Esophagus squamous epithelium (tissue), 5 donors: ENCODE measurements at regions not wholly inside any gene's neighbourhood (a gene's known extent, or its start where the extent isn't known, plus 50 kb on each side); places are given as distances from the start of the nearest gene placed in this dataset.

ENCODE experiments used
- DNase-seq: peaks from one replicate; lab custom pipeline; 2025; lab: John Stamatoyannopoulos, UW
- H3K27ac ChIP-seq, 4 donors: fragments of 200-600 bp; sonication (generic); one replicate each; pipeline ENCODE4 v1.5.1; 2016 to 2019; ENCODE audit warnings: mild to moderate bottlenecking in 1 of 4
- H3K27me3 ChIP-seq, 4 donors: fragments of 200-600 bp; sonication (generic); 1 replicate in 3 of 4; 2 replicates in 1 of 4; pipeline versions ENCODE4 v1.5.1 to v1.6.0; 2017 to 2021; ENCODE audit warnings: antibody characterized with exemption in 1 of 4
- H3K36me3 ChIP-seq, 3 donors: fragments of 200-600 bp; sonication (generic); one replicate each; pipeline ENCODE4 v1.5.1; 2016 to 2019
- H3K4me1 ChIP-seq, 3 donors: fragments of 200-600 bp; sonication (generic); one replicate each; pipeline ENCODE4 v1.5.1; 2017 to 2019
- H3K4me3 ChIP-seq, 4 donors: fragments of 200-600 bp; sonication (generic); 1 replicate in 3 of 4; 2 replicates in 1 of 4; pipeline ENCODE4 v1.5.1; 2016 to 2019; ENCODE audit warnings: mild to moderate bottlenecking in 2 of 4, moderate library complexity in 1 of 4
- H3K9me3 ChIP-seq, 3 donors: fragments of 200-600 bp; sonication (generic); one replicate each; pipeline ENCODE4 v1.5.1; 2016 to 2019
- POLR2A ChIP-seq, 4 donors: fragments of 450-650 bp; IDR thresholded peaks; one replicate each; pipeline ENCODE4 v1.6.1; 2017; ENCODE audit warnings: antibody characterized with exemption in 4 of 4, mild to moderate bottlenecking in 4 of 4, moderate library complexity in 3 of 4
- WGBS, 2 donors: methylation state at CpG; one replicate each; pipeline ENCODE4 v1.1.5; 2018; 5-methylcytosine and 5-hydroxymethylcytosine counted together
- intact Hi-C: fragments of 100-400 bp; cut with DNase I; formaldehyde crosslinking; loops from one replicate; pipeline ENCODE4 v1.15.0; 2022
- TF ChIP-seq, protein P1 (sequence below), 6 experiments: fragments of 450-650 bp in 4 of 6; fragments of 200-600 bp in 2 of 6; sonication (generic) in 2 of 6; IDR thresholded peaks; one replicate each; pipeline ENCODE4 v1.5.1; 2016 to 2019; ENCODE audit warnings: antibody characterized with exemption in 6 of 6, mild to moderate bottlenecking in 4 of 6, moderate library complexity in 4 of 6
- donor health status: DM: yes; HTN: yes; CAD: no.

DNA sequence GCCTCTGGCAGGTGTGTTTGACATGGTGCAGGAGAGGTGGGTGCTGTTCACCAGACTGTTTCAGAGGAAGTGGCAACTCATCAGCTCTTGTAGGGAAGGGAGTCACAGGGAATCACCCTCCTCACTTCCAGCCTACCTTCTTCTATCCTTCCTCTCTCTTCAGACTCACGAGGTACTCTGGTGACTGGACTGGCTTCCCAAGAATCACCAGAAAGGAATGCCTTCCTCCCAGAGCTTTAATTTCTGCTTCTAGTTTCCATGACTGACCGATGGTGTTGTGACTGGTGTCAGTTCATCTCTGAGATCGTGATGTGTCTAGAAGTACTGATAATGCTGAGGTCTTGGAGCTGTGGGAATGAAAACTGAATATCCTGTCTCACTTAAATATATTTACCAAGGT, 247.3 kb downstream of the KCTD12 start:
- WGBS, 2 donors = 47 to 59% methylated on average over 3 of the region's 3 CpGs
- Histone ChIP-seq H3K27ac (no peak overlapping the region), H3K4me1 (no peaks in the 10 kb centered on the region), H3K4me3 (no peak overlapping the region), H3K9me3 (no peaks in the 10 kb centered on the region), H3K36me3 (no peaks in the 10 kb centered on the region), H3K27me3 (no peaks in the 10 kb centered on the region)
- no peak for DNase-seq
- TF ChIP-seq, protein P1, sequence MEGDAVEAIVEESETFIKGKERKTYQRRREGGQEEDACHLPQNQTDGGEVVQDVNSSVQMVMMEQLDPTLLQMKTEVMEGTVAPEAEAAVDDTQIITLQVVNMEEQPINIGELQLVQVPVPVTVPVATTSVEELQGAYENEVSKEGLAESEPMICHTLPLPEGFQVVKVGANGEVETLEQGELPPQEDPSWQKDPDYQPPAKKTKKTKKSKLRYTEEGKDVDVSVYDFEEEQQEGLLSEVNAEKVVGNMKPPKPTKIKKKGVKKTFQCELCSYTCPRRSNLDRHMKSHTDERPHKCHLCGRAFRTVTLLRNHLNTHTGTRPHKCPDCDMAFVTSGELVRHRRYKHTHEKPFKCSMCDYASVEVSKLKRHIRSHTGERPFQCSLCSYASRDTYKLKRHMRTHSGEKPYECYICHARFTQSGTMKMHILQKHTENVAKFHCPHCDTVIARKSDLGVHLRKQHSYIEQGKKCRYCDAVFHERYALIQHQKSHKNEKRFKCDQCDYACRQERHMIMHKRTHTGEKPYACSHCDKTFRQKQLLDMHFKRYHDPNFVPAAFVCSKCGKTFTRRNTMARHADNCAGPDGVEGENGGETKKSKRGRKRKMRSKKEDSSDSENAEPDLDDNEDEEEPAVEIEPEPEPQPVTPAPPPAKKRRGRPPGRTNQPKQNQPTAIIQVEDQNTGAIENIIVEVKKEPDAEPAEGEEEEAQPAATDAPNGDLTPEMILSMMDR (IDR thresholded peaks at IDR 0.05) = no peak
- TF ChIP-seq POLR2A (IDR thresholded peaks at IDR 0.05) = no peak
- intact Hi-C loops = no loop called here

GRCh38 chr13:76638181-76638580, 248.0 kb downstream of the KCTD12 start:
- TF ChIP-seq, protein P1 (IDR thresholded peaks at IDR 0.05) = no peak
- TF ChIP-seq POLR2A (IDR thresholded peaks at IDR 0.05) = no peak
- DNase-seq = no peak
- 67 to 73% methylated on average over 3 of the region's 3 CpGs for WGBS, 2 donors

DNA sequence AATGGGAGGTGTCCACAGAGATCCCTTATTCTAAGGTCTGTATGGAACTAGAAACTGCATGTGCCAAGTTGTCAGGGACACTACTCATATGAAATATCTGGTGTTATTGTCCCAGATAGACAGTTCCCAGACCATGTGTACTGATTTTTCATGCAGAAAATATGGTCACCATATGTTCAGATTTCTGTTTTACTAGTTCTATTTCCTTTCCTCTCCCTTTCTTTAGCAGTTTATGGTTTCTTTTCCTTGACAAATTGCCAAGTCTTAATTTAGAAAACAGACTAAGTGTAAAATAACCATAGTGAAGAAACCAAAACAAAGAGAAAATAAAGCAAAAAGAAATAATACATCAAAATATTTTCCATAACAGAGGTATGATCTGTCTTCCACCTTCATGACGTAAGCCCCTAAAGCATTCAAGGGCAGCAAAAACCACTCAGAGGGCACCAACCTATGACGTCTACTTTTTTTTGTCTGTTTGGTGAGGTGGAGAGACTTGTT, 248.5 kb downstream of the KCTD12 start:
- Histone ChIP-seq H3K4me3 (no peak overlapping the region), H3K9me3 (no peaks in the 10 kb centered on the region), H3K4me1 (no peaks in the 10 kb centered on the region), H3K36me3 (no peaks in the 10 kb centered on the region), H3K27me3 (no peaks in the 10 kb centered on the region), H3K27ac (no peak overlapping the region)
- TF ChIP-seq, protein P1 (IDR thresholded peaks at IDR 0.05) = no peak
- no peak for TF ChIP-seq POLR2A (IDR thresholded peaks at IDR 0.05)
- 31 to 62% methylated on average over 2 of the region's 2 CpGs for WGBS, 2 donors
- intact Hi-C loops = no loop called here
- DNase-seq = no peak

More at GRCh38 chr13:76638181-76638580, 248.0 kb downstream of the KCTD12 start:
- no peaks in the 10 kb centered on the region for H3K9me3 ChIP-seq
- no peak overlapping the region for H3K27ac ChIP-seq
- intact Hi-C loops = no loop called here
- H3K4me3 ChIP-seq = no peak overlapping the region
- no peaks in the 10 kb centered on the region for H3K36me3 ChIP-seq
- no peaks in the 10 kb centered on the region for H3K4me1 ChIP-seq
- no peaks in the 10 kb centered on the region for H3K27me3 ChIP-seq

DNA sequence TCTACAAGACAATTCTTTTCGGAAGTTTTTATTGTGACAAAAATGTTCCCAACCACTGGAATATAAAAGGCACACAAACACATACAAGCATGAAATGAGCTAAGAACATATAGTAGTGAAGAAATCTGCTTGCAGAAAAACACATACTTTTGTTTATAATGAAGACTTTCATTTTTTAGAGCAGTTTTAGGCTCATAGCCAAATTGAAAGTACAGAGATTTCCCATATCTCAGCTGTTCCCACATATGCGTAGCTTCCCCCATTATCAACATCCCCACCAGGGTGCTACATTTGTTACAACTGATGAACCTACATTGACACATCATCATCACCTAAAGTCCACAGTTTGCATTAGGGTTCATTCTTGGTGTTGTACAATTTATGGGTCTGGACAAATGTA, 249.4 kb downstream of the KCTD12 start:
- no peak overlapping the region for H3K4me3 ChIP-seq
- H3K4me1 ChIP-seq = no peaks in the 10 kb centered on the region
- WGBS, 2 donors = 72 to 85% methylated on average over 2 of the region's 2 CpGs
- no peaks in the 10 kb centered on the region for H3K9me3 ChIP-seq
- H3K27me3 ChIP-seq = no peaks in the 10 kb centered on the region
- TF ChIP-seq, protein P1 (IDR thresholded peaks at IDR 0.05) = no peak
- TF ChIP-seq POLR2A (IDR thresholded peaks at IDR 0.05) = no peak
- no peak overlapping the region for H3K27ac ChIP-seq
- intact Hi-C loops = no loop called here
- DNase-seq = no peak
- H3K36me3 ChIP-seq = no peaks in the 10 kb centered on the region

DNA sequence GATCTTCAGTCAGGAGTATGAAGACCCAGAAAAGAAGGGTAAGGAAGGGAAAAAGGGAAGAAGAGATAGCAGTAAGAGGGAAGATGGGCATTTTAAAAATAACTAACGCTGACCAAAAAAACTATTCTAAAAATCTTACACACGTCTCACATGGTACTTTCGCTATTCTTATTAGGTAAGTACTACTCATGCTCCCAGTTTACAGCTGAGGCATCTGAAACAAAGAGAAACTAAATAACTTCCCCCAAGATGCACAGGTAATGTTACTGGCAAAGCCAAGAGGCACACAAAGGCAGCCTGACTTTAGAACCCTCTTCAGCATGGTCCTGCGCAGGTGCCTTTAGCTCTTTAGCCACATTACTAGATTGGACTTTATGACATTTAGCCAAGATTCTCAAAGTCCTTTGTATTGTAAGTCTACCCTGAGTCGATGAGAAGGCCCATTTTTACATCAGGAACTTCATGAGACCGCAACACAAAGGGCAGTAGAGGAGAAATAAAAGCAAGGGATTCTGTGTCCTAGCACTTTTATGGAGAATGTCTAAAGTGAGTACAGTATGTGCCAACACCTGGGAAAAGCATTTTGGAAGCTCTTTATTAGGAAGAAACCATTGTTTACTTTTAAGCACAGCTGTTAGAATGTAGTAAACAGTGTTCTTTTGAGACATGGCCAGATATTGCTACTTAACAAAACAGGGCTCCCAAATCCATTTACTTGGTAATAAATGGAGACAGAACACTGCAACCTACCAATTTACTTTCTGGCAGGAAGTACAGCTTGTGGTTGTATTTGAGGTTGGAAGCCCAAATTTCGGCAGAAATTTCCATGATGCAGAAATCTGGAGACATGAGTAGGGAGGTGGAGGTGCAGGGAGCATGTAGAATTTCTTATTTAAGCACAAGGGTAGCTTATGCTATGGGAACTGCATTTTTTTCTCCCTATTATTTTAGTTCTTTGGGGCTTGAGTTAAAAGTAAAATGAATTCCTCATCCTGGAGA, 250.7 kb downstream of the KCTD12 start:
- Histone ChIP-seq H3K4me3 (no peak overlapping the region), H3K27ac (no peak overlapping the region), H3K9me3 (no peaks in the 10 kb centered on the region), H3K27me3 (no peaks in the 10 kb centered on the region), H3K4me1 (no peaks in the 10 kb centered on the region), H3K36me3 (no peaks in the 10 kb centered on the region)
- WGBS, 2 donors = 71 to 85% methylated on average over 7 of the region's 7 CpGs
- no peak for DNase-seq
- TF ChIP-seq POLR2A (IDR thresholded peaks at IDR 0.05) = no peak
- TF ChIP-seq, protein P1 (IDR thresholded peaks at IDR 0.05) = no peak
- intact Hi-C loops = no loop called here
